ENCODE measurements at regions not wholly inside any gene's neighbourhood (a gene's known extent, or its start where the extent isn't known, plus 50 kb on each side); places are given as distances from the start of the nearest gene placed in this dataset.

GRCh38 chr1:115203287-115203686 is 114.0 kb upstream of the TSPAN2 start:
- in situ Hi-C loops (cut with MboI; ENCODE audit: low pct_ligation_motif_present in 1 of 4, low pct_unique_long_range_greater_than_20kb in 1 of 4, low sequenced_read_pairs in 3 of 4) = no loop called here
- H3K9me3 ChIP-seq = peaks cover 0 to 17% of the 10 kb centered on the region in 2 donors
- 95 to 100% methylated on average over 1 of the region's 1 CpG for WGBS, 2 donors (ENCODE audit: low coverage in 1 of 2)
- H3K4me3 ChIP-seq = no peak overlapping the region
- intact Hi-C loops (cut with DNase I; ENCODE audit: low total_unique reads) = no loop called here
- H3K4me1 ChIP-seq = no peaks in the 10 kb centered on the region
- no peak overlapping the region for H3K27ac ChIP-seq
- no peaks in the 10 kb centered on the region for H3K27me3 ChIP-seq
- H3K36me3 ChIP-seq = no peaks in the 10 kb centered on the region
- TF ChIP-seq EP300 (IDR thresholded peaks at IDR 0.05; ENCODE audit: low read depth) (no peak), POLR2A (IDR thresholded peaks at IDR 0.05) (no peak), CTCF (IDR thresholded peaks at IDR 0.05) (no peak), POLR2AphosphoS5 (IDR thresholded peaks at IDR 0.05) (no peak)
- DNase-seq = no peak

GRCh38 chr1:115201598-115201997 is 112.3 kb upstream of the TSPAN2 start:
- in situ Hi-C loops (cut with MboI; ENCODE audit: low pct_ligation_motif_present in 1 of 4, low pct_unique_long_range_greater_than_20kb in 1 of 4, low sequenced_read_pairs in 3 of 4) (no loop called here), intact Hi-C loops (cut with DNase I; ENCODE audit: low total_unique reads) (no loop called here)
- no peak for TF ChIP-seq POLR2A (IDR thresholded peaks at IDR 0.05)
- TF ChIP-seq CTCF (IDR thresholded peaks at IDR 0.05) = no peak
- TF ChIP-seq EP300 (IDR thresholded peaks at IDR 0.05; ENCODE audit: low read depth) = no peak
- TF ChIP-seq POLR2AphosphoS5 (IDR thresholded peaks at IDR 0.05) = no peak
- Histone ChIP-seq H3K4me3 (no peak overlapping the region), H3K27me3 (no peaks in the 10 kb centered on the region), H3K36me3 (no peaks in the 10 kb centered on the region), H3K27ac (no peak overlapping the region), H3K9me3 (peaks cover 0 to 17% of the 10 kb centered on the region in 2 donors), H3K4me1 (no peaks in the 10 kb centered on the region)
- 88 to 91% methylated on average over 1 of the region's 1 CpG for WGBS, 2 donors (ENCODE audit: low coverage in 1 of 2)
- DNase-seq = no peak

- 66 to 75% methylated on average over 3 to 5 of the region's 5 CpGs for WGBS, 2 donors (ENCODE audit: low coverage in 1 of 2)
- intact Hi-C loops (cut with DNase I; ENCODE audit: low total_unique reads) = loop anchor here (5.0 kb wide), 1 partner anchor 467 kb away; no protein-coding TSS in a partner anchor
- H3K4me3 ChIP-seq = no peak overlapping the region
- no peaks in the 10 kb centered on the region for H3K36me3 ChIP-seq
- no peak for DNase-seq
- no peak overlapping the region for H3K27ac ChIP-seq
- H3K4me1 ChIP-seq = no peaks in the 10 kb centered on the region
- peaks cover 0 to 17% of the 10 kb centered on the region in 2 donors for H3K9me3 ChIP-seq
- in situ Hi-C loops (cut with MboI; ENCODE audit: low pct_ligation_motif_present in 1 of 4, low pct_unique_long_range_greater_than_20kb in 1 of 4, low sequenced_read_pairs in 3 of 4) = no loop called here
- H3K27me3 ChIP-seq = no peaks in the 10 kb centered on the region
- TF ChIP-seq POLR2AphosphoS5 (IDR thresholded peaks at IDR 0.05) = no peak
- TF ChIP-seq EP300 (IDR thresholded peaks at IDR 0.05; ENCODE audit: low read depth) = no peak
- TF ChIP-seq POLR2A (IDR thresholded peaks at IDR 0.05) = no peak
Measured at GRCh38 chr1:115199416-115200132, 110.3 kb upstream of the TSPAN2 start.

GRCh38 chr1:115198938-115199337 is 109.6 kb upstream of the TSPAN2 start:
- in situ Hi-C loops (cut with MboI; ENCODE audit: low pct_ligation_motif_present in 1 of 4, low pct_unique_long_range_greater_than_20kb in 1 of 4, low sequenced_read_pairs in 3 of 4) = no loop called here
- intact Hi-C loops (cut with DNase I; ENCODE audit: low total_unique reads) = loop anchor here (5.0 kb wide), 1 partner anchor 467 kb away; no protein-coding TSS in a partner anchor

More at GRCh38 chr1:115198938-115199337, 109.6 kb upstream of the TSPAN2 start:
- 0 to 29% methylated on average over 4 of the region's 4 CpGs for WGBS, 2 donors (ENCODE audit: low coverage in 1 of 2)
- no peaks in the 10 kb centered on the region for H3K36me3 ChIP-seq
- H3K4me3 ChIP-seq = no peak overlapping the region
- TF ChIP-seq POLR2AphosphoS5 (IDR thresholded peaks at IDR 0.05) (no peak), CTCF (IDR thresholded peaks at IDR 0.05) (no peak), POLR2A (IDR thresholded peaks at IDR 0.05) (no peak), EP300 (IDR thresholded peaks at IDR 0.05; ENCODE audit: low read depth) (no peak)
- H3K4me1 ChIP-seq = no peaks in the 10 kb centered on the region
- H3K9me3 ChIP-seq = peaks cover 0 to 16% of the 10 kb centered on the region in 2 donors
- DNase-seq = no peak
- H3K27me3 ChIP-seq = no peaks in the 10 kb centered on the region
- no peak overlapping the region for H3K27ac ChIP-seq
